WTC11 (cell line): ENCODE measurements at regions not wholly inside any gene's neighbourhood (a gene's known extent, or its start where the extent isn't known, plus 50 kb on each side); places are given as distances from the start of the nearest gene placed in this dataset.
A peak's percentile ranks its signal among the peaks of the same experiment; 100 is the strongest.

Source experiments
- ATAC-seq: fragments of 200-7000 bp; cut with Tn5 transposase; 2 replicates; pipeline ENCODE4 v1.10.0; 2021; ENCODE audit warnings: mild to moderate bottlenecking, moderate library complexity
- CTCF ChIA-PET: fragments of 300-600 bp; sonication (Branson Sonifier 250); formaldehyde crosslinking; loops from one replicate; lab custom pipeline; 2021; ENCODE audit warnings: antibody characterized with exemption; lab: Charles Lee
- POLR2A ChIA-PET: fragments of 350-600 bp; sonication (Branson Sonifier 250); formaldehyde crosslinking; loops from one replicate; lab custom pipeline; 2021; ENCODE audit warnings: antibody characterized with exemption; lab: Charles Lee
- DNase-seq: peaks from one replicate; pipeline ENCODE4 v3.0.0; 2021; ENCODE audit warnings: low spot score
- H3K27ac Mint-ChIP-seq: 2 replicates; pipeline ENCODE4 v1.8.0; 2021; ENCODE audit warnings: mixed read lengths
- H3K27me3 Mint-ChIP-seq: 2 replicates; pipeline ENCODE4 v1.8.0; 2021; ENCODE audit warnings: low read depth, mild to moderate bottlenecking, moderate library complexity, mixed read lengths
- H3K36me3 Mint-ChIP-seq: 2 replicates; pipeline ENCODE4 v1.8.0; 2021; ENCODE audit warnings: mixed read lengths
- H3K4me1 Mint-ChIP-seq: 2 replicates; pipeline ENCODE4 v1.8.0; 2022; ENCODE audit warnings: mixed read lengths
- H3K4me3 Mint-ChIP-seq: 2 replicates; pipeline ENCODE4 v1.8.0; 2021; ENCODE audit warnings: mild to moderate bottlenecking, moderate library complexity, mixed read lengths
- H3K9me3 Mint-ChIP-seq: 2 replicates; pipeline ENCODE4 v1.8.0; 2021; ENCODE audit warnings: mixed read lengths
- ATF1 ChIP-seq: sonication (generic); formaldehyde crosslinking; IDR thresholded peaks from 2 replicates; pipeline ENCODE4 v1.8.1; 2023; ENCODE audit warnings: mild to moderate bottlenecking, moderate library complexity, missing genetic modification reagents
- CREM ChIP-seq: sonication (generic); formaldehyde crosslinking; IDR thresholded peaks from 2 replicates; pipeline ENCODE4 v1.8.1; 2022; ENCODE audit warnings: mild to moderate bottlenecking, missing genetic modification reagents, moderate library complexity
- CTCF ChIP-seq: fragments of 200-600 bp; IDR thresholded peaks from 2 replicates; pipeline ENCODE4 v1.8.0; 2022; ENCODE audit warnings: antibody characterized with exemption
- E2F1 ChIP-seq: sonication (generic); formaldehyde crosslinking; IDR thresholded peaks from 2 replicates; pipeline ENCODE4 v1.8.0; 2022; ENCODE audit warnings: mild to moderate bottlenecking, missing genetic modification reagents
- FOXP1 ChIP-seq: sonication (generic); formaldehyde crosslinking; IDR thresholded peaks from 2 replicates; pipeline ENCODE4 v1.8.0; 2022; ENCODE audit warnings: missing genetic modification reagents, mild to moderate bottlenecking, moderate library complexity, borderline replicate concordance
- HMGXB4 ChIP-seq: sonication (generic); formaldehyde crosslinking; IDR thresholded peaks from 2 replicates; pipeline ENCODE4 v1.8.1; 2023; ENCODE audit warnings: mild to moderate bottlenecking, moderate library complexity, missing genetic modification reagents
- MLX ChIP-seq: sonication (generic); formaldehyde crosslinking; IDR thresholded peaks from 2 replicates; pipeline ENCODE4 v1.8.1; 2023; ENCODE audit warnings: mild to moderate bottlenecking, missing genetic modification reagents, moderate library complexity
- NFATC4 ChIP-seq: fragments of 250-450 bp; sonication (Bioruptor Pico); IDR thresholded peaks from 2 replicates; pipeline ENCODE4 v1.9.0; 2021; ENCODE audit warnings: mild to moderate bottlenecking
- NR2C2 ChIP-seq: sonication (generic); formaldehyde crosslinking; IDR thresholded peaks from 2 replicates; pipeline ENCODE4 v1.8.0; 2022; ENCODE audit warnings: mild to moderate bottlenecking, missing genetic modification reagents
- RORB ChIP-seq: fragments of 250-450 bp; sonication (Bioruptor Pico); IDR thresholded peaks from 2 replicates; pipeline ENCODE4 v1.9.0; 2021; ENCODE audit warnings: mild to moderate bottlenecking
- SOX15 ChIP-seq: fragments of 250-450 bp; sonication (Bioruptor Pico); IDR thresholded peaks from 2 replicates; pipeline ENCODE4 v1.9.0; 2021; ENCODE audit warnings: mild to moderate bottlenecking
- USF2 ChIP-seq: sonication (generic); formaldehyde crosslinking; IDR thresholded peaks from 2 replicates; pipeline ENCODE4 v1.8.1; 2023; ENCODE audit warnings: mild to moderate bottlenecking, missing genetic modification reagents, moderate library complexity
- ZMAT4 ChIP-seq: fragments of 250-450 bp; sonication (Bioruptor Pico); IDR thresholded peaks from 2 replicates; pipeline ENCODE4 v1.9.0; 2021; ENCODE audit warnings: mild to moderate bottlenecking
- ZNF423 ChIP-seq: fragments of 250-450 bp; sonication (Bioruptor Pico); IDR thresholded peaks from 2 replicates; pipeline ENCODE4 v2.1.2; 2022; ENCODE audit warnings: mild to moderate bottlenecking, moderate library complexity
- ZNF512 ChIP-seq: sonication (generic); formaldehyde crosslinking; IDR thresholded peaks from 2 replicates; pipeline ENCODE4 v1.8.1; 2022; ENCODE audit warnings: missing genetic modification reagents, borderline replicate concordance
- ZSCAN18 ChIP-seq: fragments of 250-450 bp; sonication (Bioruptor Pico); IDR thresholded peaks from 2 replicates; pipeline ENCODE4 v2.1.2; 2022; ENCODE audit warnings: mild to moderate bottlenecking, moderate library complexity

GRCh38 chr3:26118165-26118564, 328.3 kb downstream of the OXSM start:
- Mint-ChIP-seq H3K4me3 (no peak overlapping the region), H3K27ac (no peak overlapping the region), H3K36me3 (no peaks in the 10 kb centered on the region), H3K9me3 (peaks cover 5% of the 10 kb centered on the region), H3K4me1 (peaks cover 6% of the 10 kb centered on the region; the same call in 1 of the 2 replicates), H3K27me3 (no peaks in the 10 kb centered on the region)
- ChIA-PET CTCF (interaction anchor here (0.6 to 2.3 kb wide), 17 partner anchors 10 to 1308 kb away, joined by 3 to 20 read pairs (median 4); partner anchors contain the start of gene NGLY1), POLR2A (no interaction called here)
- peak; percentile 53 for DNase-seq
- 0 out of 2 replicates have a peak, but pooled peaks have one; percentile 17 for TF ChIP-seq CTCF
- no peak for TF ChIP-seq USF2 (CRISPR knock-in tag)
- ATAC-seq, result peak; percentile 99

- no peaks in the 10 kb centered on the region for H3K27me3 Mint-ChIP-seq
- no peak for ATAC-seq
- ChIA-PET POLR2A (no interaction called here), CTCF (no interaction called here)
- no peak for DNase-seq
- H3K36me3 Mint-ChIP-seq, result no peaks in the 10 kb centered on the region
- no peaks in the 10 kb centered on the region for H3K4me1 Mint-ChIP-seq
- no peak for TF ChIP-seq ZNF423 (CRISPR knock-in tag)
- TF ChIP-seq CREM (CRISPR knock-in tag), result no peak
- no peak for TF ChIP-seq MLX (CRISPR knock-in tag)
- H3K27ac Mint-ChIP-seq, result no peak overlapping the region
- H3K4me3 Mint-ChIP-seq, result no peak overlapping the region
- H3K9me3 Mint-ChIP-seq, result peaks cover 14% of the 10 kb centered on the region
Observed at GRCh38 chr3:26132942-26133341, 343.1 kb downstream of the OXSM start.

GRCh38 chr3:26141296-26141695, 351.4 kb downstream of the OXSM start:
- H3K4me3 Mint-ChIP-seq, result no peak overlapping the region
- no peak for ATAC-seq
- ChIA-PET CTCF (no interaction called here), POLR2A (no interaction called here)
- no peaks in the 10 kb centered on the region for H3K27me3 Mint-ChIP-seq
- H3K4me1 Mint-ChIP-seq, result no peaks in the 10 kb centered on the region
- peaks cover 12% of the 10 kb centered on the region for H3K36me3 Mint-ChIP-seq
- no peak overlapping the region for H3K27ac Mint-ChIP-seq
- no peak for DNase-seq
- peaks cover 14% of the 10 kb centered on the region for H3K9me3 Mint-ChIP-seq
- TF ChIP-seq RORB (CRISPR knock-in tag) (no peak), E2F1 (CRISPR knock-in tag) (no peak), NR2C2 (no peak), FOXP1 (no peak), USF2 (CRISPR knock-in tag) (no peak), ZSCAN18 (no peak), ZNF423 (CRISPR knock-in tag) (no peak), HMGXB4 (no peak), NFATC4 (CRISPR knock-in tag) (no peak), ATF1 (CRISPR knock-in tag) (no peak), ZMAT4 (no peak), SOX15 (CRISPR knock-in tag) (no peak), ZNF512 (CRISPR knock-in tag) (no peak)
